Ascending aorta (tissue), 2 donors: ENCODE measurements at regions not wholly inside any gene's neighbourhood (a gene's known extent, or its start where the extent isn't known, plus 50 kb on each side); places are given as distances from the start of the nearest gene placed in this dataset.

Source experiments
- DNase-seq, 2 donors: peaks; one replicate each; pipeline ENCODE4 v3.0.0-alpha.2; 2019; ENCODE audit warnings: low spot score in 2 of 2
- H3K27ac ChIP-seq, 2 donors: fragments of 200-600 bp; sonication (generic); one replicate each; pipeline ENCODE4 v1.5.1; 2016 to 2017; ENCODE audit warnings: mild to moderate bottlenecking in 1 of 2
- H3K27me3 ChIP-seq: fragments of 200-600 bp; sonication (generic); one replicate; pipeline ENCODE4 v1.5.1; 2017
- H3K36me3 ChIP-seq, 2 donors: fragments of 200-600 bp; sonication (generic); one replicate each; pipeline ENCODE4 v1.5.1; 2016
- H3K4me1 ChIP-seq, 2 donors: fragments of 200-600 bp; sonication (generic); one replicate each; pipeline ENCODE4 v1.5.1; 2016 to 2017; ENCODE audit warnings: mild to moderate bottlenecking in 1 of 2
- H3K4me3 ChIP-seq, 2 donors: fragments of 200-600 bp; sonication (generic); one replicate each; pipeline ENCODE4 v1.5.1; 2016 to 2017; ENCODE audit warnings: mild to moderate bottlenecking in 1 of 2
- H3K9me3 ChIP-seq, 2 donors: fragments of 200-600 bp; sonication (generic); one replicate each; pipeline ENCODE4 v1.5.1; 2016
- intact Hi-C: fragments of 100-400 bp; cut with DNase I; formaldehyde crosslinking; loops from one replicate; pipeline ENCODE4 v1.15.1; 2023
- TF ChIP-seq, protein P1 (sequence below), 3 experiments: fragments of 200-600 bp in 2 of 3; fragments of 450-650 bp in 1 of 3; sonication (generic) in 2 of 3; IDR thresholded peaks; one replicate each; pipeline ENCODE4 v1.5.1; 2016 to 2019; ENCODE audit warnings: antibody characterized with exemption in 3 of 3, mild to moderate bottlenecking in 1 of 3, moderate library complexity in 1 of 3

DNA sequence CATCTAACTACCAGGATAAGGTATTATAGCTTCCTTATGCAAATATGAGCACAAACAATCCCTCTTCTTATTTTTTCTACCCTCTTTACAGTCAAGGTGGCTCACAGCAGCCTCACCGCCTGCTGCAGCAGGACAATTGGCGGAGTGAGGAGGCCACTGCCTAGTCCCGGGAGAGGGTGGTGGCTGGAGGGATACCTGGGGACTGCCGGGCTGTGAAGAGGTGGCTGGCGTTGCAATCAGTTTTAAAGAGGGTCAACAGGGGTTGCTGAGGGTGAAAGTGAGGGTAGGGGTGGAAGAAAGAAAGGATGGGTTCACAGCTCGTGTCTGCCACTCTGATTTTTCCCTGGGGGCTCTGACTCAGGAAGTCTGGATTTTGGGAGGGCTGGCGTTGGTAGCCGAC, 105.1 kb upstream of the SLC6A6 start:
- no peaks in the 10 kb centered on the region for H3K27me3 ChIP-seq
- no peak overlapping the region for H3K27ac ChIP-seq
- no peaks in the 10 kb centered on the region for H3K36me3 ChIP-seq
- peak overlapping the region in 1 of 2 donors; percentile 32 for H3K4me3 ChIP-seq
- no peaks in the 10 kb centered on the region for H3K9me3 ChIP-seq
- peaks cover 0 to 3% of the 10 kb centered on the region in 2 donors for H3K4me1 ChIP-seq
- TF ChIP-seq, protein P1, sequence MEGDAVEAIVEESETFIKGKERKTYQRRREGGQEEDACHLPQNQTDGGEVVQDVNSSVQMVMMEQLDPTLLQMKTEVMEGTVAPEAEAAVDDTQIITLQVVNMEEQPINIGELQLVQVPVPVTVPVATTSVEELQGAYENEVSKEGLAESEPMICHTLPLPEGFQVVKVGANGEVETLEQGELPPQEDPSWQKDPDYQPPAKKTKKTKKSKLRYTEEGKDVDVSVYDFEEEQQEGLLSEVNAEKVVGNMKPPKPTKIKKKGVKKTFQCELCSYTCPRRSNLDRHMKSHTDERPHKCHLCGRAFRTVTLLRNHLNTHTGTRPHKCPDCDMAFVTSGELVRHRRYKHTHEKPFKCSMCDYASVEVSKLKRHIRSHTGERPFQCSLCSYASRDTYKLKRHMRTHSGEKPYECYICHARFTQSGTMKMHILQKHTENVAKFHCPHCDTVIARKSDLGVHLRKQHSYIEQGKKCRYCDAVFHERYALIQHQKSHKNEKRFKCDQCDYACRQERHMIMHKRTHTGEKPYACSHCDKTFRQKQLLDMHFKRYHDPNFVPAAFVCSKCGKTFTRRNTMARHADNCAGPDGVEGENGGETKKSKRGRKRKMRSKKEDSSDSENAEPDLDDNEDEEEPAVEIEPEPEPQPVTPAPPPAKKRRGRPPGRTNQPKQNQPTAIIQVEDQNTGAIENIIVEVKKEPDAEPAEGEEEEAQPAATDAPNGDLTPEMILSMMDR (IDR thresholded peaks at IDR 0.05), result no peak
- DNase-seq, result no peak
- intact Hi-C loops, result no loop called here

DNA sequence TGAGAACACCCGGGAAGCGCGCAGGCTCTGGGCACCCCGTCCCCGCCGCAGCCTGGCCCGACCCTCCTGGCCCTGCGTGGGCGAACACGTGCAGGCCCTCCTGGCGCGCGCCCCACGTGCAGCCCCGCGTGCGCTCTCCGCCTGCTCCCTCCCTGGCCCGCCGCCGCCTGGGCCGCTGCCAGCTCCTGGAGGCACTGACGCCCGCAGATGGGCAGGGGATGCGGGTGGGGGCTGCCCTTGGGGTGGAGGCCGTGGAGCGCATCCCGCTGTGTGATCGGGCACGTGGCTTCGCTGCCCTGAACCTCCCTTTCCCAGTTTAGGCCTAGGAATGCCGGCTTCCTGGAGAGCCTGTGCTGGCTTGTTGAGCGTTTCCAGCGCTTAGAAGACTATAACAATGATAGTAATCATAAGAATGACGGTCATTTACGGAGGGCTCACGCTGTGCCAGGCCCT, 104.6 kb upstream of the SLC6A6 start:
- no peak for DNase-seq
- intact Hi-C loops, result no loop called here
- peak overlapping the region in 1 of 2 donors; percentile 32 for H3K4me3 ChIP-seq
- H3K27me3 ChIP-seq, result no peaks in the 10 kb centered on the region
- H3K4me1 ChIP-seq, result peaks cover 0 to 3% of the 10 kb centered on the region in 2 donors
- no peaks in the 10 kb centered on the region for H3K9me3 ChIP-seq
- no peaks in the 10 kb centered on the region for H3K36me3 ChIP-seq
- H3K27ac ChIP-seq, result no peak overlapping the region
- TF ChIP-seq, protein P1 (IDR thresholded peaks at IDR 0.05), result no peak

DNA sequence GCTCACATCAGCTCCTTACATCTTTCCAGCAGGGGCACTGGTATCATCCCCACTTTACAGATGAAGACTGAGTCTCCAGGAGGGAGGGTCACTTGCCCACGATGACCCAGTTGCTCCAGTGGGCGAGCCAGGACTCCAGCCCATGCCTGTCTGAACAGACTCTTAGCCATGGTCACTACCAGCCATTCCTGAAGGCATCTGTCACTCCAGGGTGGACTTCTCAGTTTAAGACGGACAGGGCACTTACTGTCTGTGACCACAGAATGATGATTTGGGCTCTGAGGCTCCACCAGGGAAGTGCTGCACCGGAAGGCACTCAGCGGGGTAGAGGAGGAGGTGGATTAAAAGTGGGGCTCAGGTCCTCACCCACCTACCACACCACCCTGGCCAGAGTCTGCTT, 104.0 kb upstream of the SLC6A6 start:
- intact Hi-C loops, result no loop called here
- Histone ChIP-seq H3K4me3 (no peak overlapping the region), H3K27me3 (no peaks in the 10 kb centered on the region), H3K36me3 (no peaks in the 10 kb centered on the region), H3K4me1 (peaks cover 0 to 3% of the 10 kb centered on the region in 2 donors), H3K9me3 (no peaks in the 10 kb centered on the region), H3K27ac (no peak overlapping the region)
- DNase-seq, result no peak
- TF ChIP-seq, protein P1 (IDR thresholded peaks at IDR 0.05), result no peak

DNA sequence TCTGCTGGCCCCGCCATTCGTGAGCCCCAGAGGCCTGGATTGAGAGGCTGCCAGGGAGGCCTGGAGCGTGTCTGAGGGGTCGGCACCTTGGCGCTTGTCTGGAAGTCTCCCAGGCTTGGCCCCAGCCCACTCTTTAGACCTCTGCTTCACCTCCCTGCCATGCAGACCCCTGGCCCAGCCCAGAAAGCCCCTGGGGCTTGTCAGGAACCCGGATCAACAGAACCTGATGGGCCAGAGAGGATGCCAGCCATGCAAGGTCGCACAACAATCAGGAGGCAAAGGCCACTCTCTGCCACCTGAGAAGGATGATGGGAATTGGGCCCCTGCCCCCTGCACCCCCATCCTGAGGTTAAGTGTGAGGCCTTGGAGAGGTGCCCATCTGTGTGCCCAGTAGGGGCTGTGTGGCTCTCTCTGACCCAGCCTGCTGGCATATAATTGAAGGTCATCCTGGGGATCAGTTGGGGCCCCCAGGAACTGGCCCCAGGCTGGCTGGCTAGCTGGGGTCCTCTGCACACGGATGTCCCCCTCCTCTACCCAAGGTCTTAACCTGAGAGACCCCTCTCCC, 103.3 kb upstream of the SLC6A6 start:
- Histone ChIP-seq H3K4me1 (peaks cover 0 to 3% of the 10 kb centered on the region in 2 donors), H3K9me3 (no peaks in the 10 kb centered on the region), H3K4me3 (no peak overlapping the region), H3K27ac (no peak overlapping the region), H3K36me3 (no peaks in the 10 kb centered on the region), H3K27me3 (no peaks in the 10 kb centered on the region)
- intact Hi-C loops, result no loop called here
- no peak for DNase-seq
- TF ChIP-seq, protein P1 (IDR thresholded peaks at IDR 0.05), result no peak

DNA sequence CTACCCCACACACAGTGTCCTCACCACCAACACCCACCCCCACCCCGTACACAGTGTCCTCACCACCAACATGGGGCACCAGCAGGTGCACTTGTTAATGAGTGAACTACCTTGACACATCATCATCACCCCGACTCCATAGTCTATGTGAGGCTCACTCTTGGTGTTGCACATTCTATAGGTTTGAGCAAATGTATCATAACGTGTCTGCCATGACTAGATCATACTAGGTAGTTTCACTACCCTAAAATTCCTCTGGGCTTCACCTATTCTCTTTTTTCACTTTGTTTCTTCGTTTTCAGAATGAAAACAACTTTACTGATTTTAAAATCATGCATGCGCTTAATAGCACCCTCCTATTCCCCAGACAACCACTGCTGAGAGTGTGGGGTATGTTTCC, 102.6 kb upstream of the SLC6A6 start:
- Histone ChIP-seq H3K4me1 (peaks cover 0 to 3% of the 10 kb centered on the region in 2 donors), H3K36me3 (no peaks in the 10 kb centered on the region), H3K9me3 (no peaks in the 10 kb centered on the region), H3K27me3 (no peaks in the 10 kb centered on the region), H3K4me3 (no peak overlapping the region), H3K27ac (no peak overlapping the region)
- DNase-seq, result no peak
- TF ChIP-seq, protein P1 (IDR thresholded peaks at IDR 0.05), result no peak
- intact Hi-C loops, result no loop called here
